NT2/D1 (cell line): ENCODE measurements at regions not wholly inside any gene's neighbourhood (a gene's known extent, or its start where the extent isn't known, plus 50 kb on each side); places are given as distances from the start of the nearest gene placed in this dataset.

ENCODE experiments used
- DNase-seq: peaks from one replicate; pipeline ENCODE4 v3.0.0-alpha.2; 2011; ENCODE audit warnings: low read depth, low spot score
- H3K27me3 ChIP-seq: 2 replicates; pipeline ENCODE4 v1.6.0; 2011; ENCODE audit warnings: mild to moderate bottlenecking; ENCODE audit not compliant: insufficient read length, insufficient read depth
- H3K36me3 ChIP-seq: 2 replicates; pipeline ENCODE4 v1.6.1; 2011; ENCODE audit warnings: mild to moderate bottlenecking, low read length, mixed read lengths; ENCODE audit not compliant: insufficient read depth, insufficient read length
- H3K4me1 ChIP-seq: 2 replicates; pipeline ENCODE4 v1.5.1; 2011; ENCODE audit not compliant: insufficient read depth, insufficient read length
- H3K4me3 ChIP-seq: 2 replicates; pipeline ENCODE4 v1.5.1; 2011; ENCODE audit warnings: low read depth; ENCODE audit not compliant: insufficient read length
- H3K9ac ChIP-seq: 2 replicates; pipeline ENCODE4 v1.6.0; 2011; ENCODE audit warnings: low read depth; ENCODE audit not compliant: insufficient read length
- H3K9me3 ChIP-seq: 2 replicates; pipeline ENCODE4 v1.5.1; 2011; ENCODE audit warnings: mild to moderate bottlenecking, low read length; ENCODE audit not compliant: insufficient read depth
- SUZ12 ChIP-seq: IDR thresholded peaks from 2 replicates; pipeline ENCODE4 v1.6.1; 2011; ENCODE audit not compliant: insufficient read length, insufficient read depth; ENCODE audit errors: extremely low read depth
- YY1 ChIP-seq: IDR thresholded peaks from 2 replicates; pipeline ENCODE4 v1.6.1; 2011; ENCODE audit not compliant: insufficient read length, insufficient read depth
- ZNF274 ChIP-seq: IDR thresholded peaks from 2 replicates; pipeline ENCODE4 v1.6.1; 2011; ENCODE audit warnings: mild to moderate bottlenecking, low read depth, low read length

GRCh38 chr17:77438241-77439188 is 297.7 kb downstream of the SEC14L1 start:
- H3K9me3 ChIP-seq = no peaks in the 10 kb centered on the region
- no peak for DNase-seq
- no peak for TF ChIP-seq YY1
- TF ChIP-seq ZNF274 = no peak
- TF ChIP-seq SUZ12 = no peak
- peaks cover 29% of the 10 kb centered on the region for H3K36me3 ChIP-seq
- H3K4me3 ChIP-seq = no peak overlapping the region
- H3K9ac ChIP-seq = no peak overlapping the region
- peaks cover 57% of the 10 kb centered on the region for H3K4me1 ChIP-seq
- no peaks in the 10 kb centered on the region for H3K27me3 ChIP-seq

GRCh38 chr17:77439189-77440018 is 298.6 kb downstream of the SEC14L1 start:
- Histone ChIP-seq H3K36me3 (peaks cover 28% of the 10 kb centered on the region), H3K9ac (no peak overlapping the region), H3K4me1 (peaks cover 51% of the 10 kb centered on the region), H3K9me3 (no peaks in the 10 kb centered on the region), H3K4me3 (no peak overlapping the region), H3K27me3 (no peaks in the 10 kb centered on the region)
- no peak for DNase-seq
- no peak for TF ChIP-seq SUZ12
- no peak for TF ChIP-seq ZNF274
- no peak for TF ChIP-seq YY1

DNA sequence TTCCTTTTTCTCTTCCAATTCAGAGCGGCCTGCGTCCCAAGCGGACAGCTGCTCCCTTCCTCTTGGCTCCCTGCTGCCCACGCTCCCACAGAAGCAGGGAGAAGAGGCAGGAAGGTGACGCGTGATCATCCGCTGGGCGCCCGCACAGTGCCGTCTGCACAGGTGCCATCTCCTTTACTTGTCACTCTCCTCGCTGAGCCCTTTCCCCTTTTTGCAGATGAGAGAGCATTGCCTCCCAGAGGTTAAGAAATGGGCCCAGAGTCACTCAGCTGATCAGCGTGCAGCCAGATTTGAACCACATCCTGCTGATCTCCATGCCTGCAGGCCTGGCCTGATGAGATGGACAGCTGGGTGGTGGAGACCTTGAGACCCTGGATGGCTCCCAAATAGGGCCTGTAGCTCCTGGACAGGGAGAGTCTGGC is 299.8 kb downstream of the SEC14L1 start:
- Histone ChIP-seq H3K9ac (peak overlapping the region; percentile 26), H3K27me3 (no peaks in the 10 kb centered on the region), H3K4me3 (no peak overlapping the region), H3K4me1 (peaks cover 43% of the 10 kb centered on the region), H3K9me3 (no peaks in the 10 kb centered on the region), H3K36me3 (peaks cover 24% of the 10 kb centered on the region)
- DNase-seq = no peak
- TF ChIP-seq YY1 (no peak), ZNF274 (no peak), SUZ12 (no peak)

- Histone ChIP-seq H3K9ac (peak overlapping the region; percentile 26), H3K36me3 (peaks cover 24% of the 10 kb centered on the region)
These were observed 300.6 kb downstream of the SEC14L1 start for GRCh38 chr17:77441130-77441920.

GRCh38 chr17:77441940-77442339 is 301.2 kb downstream of the SEC14L1 start:
- H3K4me3 ChIP-seq = no peak overlapping the region
- peaks cover 33% of the 10 kb centered on the region for H3K4me1 ChIP-seq
- no peaks in the 10 kb centered on the region for H3K27me3 ChIP-seq
- no peak for DNase-seq
- no peak for TF ChIP-seq ZNF274
- no peak for TF ChIP-seq YY1
- no peak for TF ChIP-seq SUZ12
- no peak overlapping the region for H3K9ac ChIP-seq
- H3K36me3 ChIP-seq = peaks cover 22% of the 10 kb centered on the region
- no peaks in the 10 kb centered on the region for H3K9me3 ChIP-seq

More at GRCh38 chr17:77441130-77441920, 300.6 kb downstream of the SEC14L1 start:
- no peaks in the 10 kb centered on the region for H3K9me3 ChIP-seq
- no peaks in the 10 kb centered on the region for H3K27me3 ChIP-seq
- DNase-seq = no peak
- H3K4me1 ChIP-seq = peaks cover 39% of the 10 kb centered on the region
- TF ChIP-seq YY1 = no peak
- TF ChIP-seq SUZ12 = no peak
- TF ChIP-seq ZNF274 = no peak
- H3K4me3 ChIP-seq = no peak overlapping the region

- H3K27me3 ChIP-seq = no peaks in the 10 kb centered on the region
- H3K4me3 ChIP-seq = no peak overlapping the region
- no peak overlapping the region for H3K9ac ChIP-seq
- peaks cover 12% of the 10 kb centered on the region for H3K36me3 ChIP-seq
- peaks cover 22% of the 10 kb centered on the region for H3K4me1 ChIP-seq
- TF ChIP-seq SUZ12 (no peak), ZNF274 (no peak), YY1 (no peak)
- H3K9me3 ChIP-seq = no peaks in the 10 kb centered on the region
- DNase-seq = no peak
These were observed 302.4 kb downstream of the SEC14L1 start for GRCh38 chr17:77442976-77443747.
